GM19238 (cell line): ENCODE measurements at regions not wholly inside any gene's neighbourhood (a gene's known extent, or its start where the extent isn't known, plus 50 kb on each side); places are given as distances from the start of the nearest gene placed in this dataset.
A peak's percentile ranks its signal among the peaks of the same experiment; 100 is the strongest.

Source experiments
- DNase-seq: peaks from one replicate; pipeline ENCODE4 v3.0.0; 2011; ENCODE audit warnings: low spot score; ENCODE audit not compliant: insufficient read length

DNA sequence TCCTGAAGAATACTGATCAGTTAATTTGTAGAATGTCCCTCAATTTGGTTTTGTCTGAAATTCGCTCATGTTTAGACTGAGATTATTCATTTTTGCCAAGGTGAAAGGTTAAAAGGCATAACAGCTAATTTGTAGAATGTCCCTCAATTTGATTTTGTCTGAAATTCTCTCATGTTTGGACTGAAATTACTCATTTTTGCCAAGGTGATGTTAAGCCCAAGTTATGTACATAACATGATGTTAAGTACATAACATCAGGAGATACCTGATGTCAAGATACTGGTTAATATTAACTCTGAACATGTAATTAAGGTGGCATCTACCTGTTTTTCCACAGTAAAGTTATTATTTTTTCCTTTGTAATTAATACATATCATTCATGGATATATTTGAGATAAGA, 243.4 kb upstream of the PMFBP1 start:
- DNase-seq = no peak

- no peak for DNase-seq
Measured at GRCh38 chr16:72410492-72410891, 238.5 kb upstream of the PMFBP1 start.

GRCh38 chr16:72409423-72409822, 237.5 kb upstream of the PMFBP1 start:
- DNase-seq = no peak

GRCh38 chr16:72406390-72406789, 234.4 kb upstream of the PMFBP1 start:
- no peak for DNase-seq

GRCh38 chr16:72404299-72404698, 232.3 kb upstream of the PMFBP1 start:
- no peak for DNase-seq

DNA sequence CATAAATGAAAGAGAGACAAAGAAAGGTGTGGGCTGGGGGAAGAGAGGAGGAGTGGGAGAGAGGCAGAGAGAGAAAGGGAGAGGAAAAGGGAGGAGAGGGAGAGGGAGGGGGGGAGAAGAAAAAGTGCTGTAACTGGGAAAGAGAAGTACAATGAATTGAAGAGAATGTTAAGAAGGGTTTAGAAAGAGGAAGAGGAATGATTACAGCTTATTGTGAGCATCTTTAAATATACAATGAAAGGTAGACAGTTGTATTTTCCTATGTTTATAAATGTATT, 229.1 kb upstream of the PMFBP1 start:
- DNase-seq = no peak

GRCh38 chr16:72400257-72401083, 228.5 kb upstream of the PMFBP1 start:
- DNase-seq = peak; percentile 4

DNA sequence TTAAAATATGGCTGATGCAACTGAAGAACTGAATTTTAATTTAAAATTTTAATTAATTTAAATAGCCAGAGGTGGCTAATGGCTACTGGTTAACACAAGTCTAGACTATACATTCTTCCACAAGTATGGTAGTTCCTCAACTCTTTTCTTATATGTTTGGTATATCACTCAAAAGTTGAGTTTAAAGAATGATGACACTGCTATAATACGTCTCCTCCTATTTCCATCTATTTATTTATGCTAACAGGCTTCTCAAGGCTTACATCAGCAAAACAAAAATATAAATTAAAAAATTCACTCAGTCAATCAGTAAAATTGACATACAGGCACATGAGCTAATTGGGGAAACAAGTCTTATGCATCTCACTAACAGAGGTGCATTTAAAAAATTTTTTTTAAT, 227.9 kb upstream of the PMFBP1 start:
- DNase-seq = no peak

GRCh38 chr16:72397876-72398275, 225.9 kb upstream of the PMFBP1 start:
- DNase-seq = no peak

DNA sequence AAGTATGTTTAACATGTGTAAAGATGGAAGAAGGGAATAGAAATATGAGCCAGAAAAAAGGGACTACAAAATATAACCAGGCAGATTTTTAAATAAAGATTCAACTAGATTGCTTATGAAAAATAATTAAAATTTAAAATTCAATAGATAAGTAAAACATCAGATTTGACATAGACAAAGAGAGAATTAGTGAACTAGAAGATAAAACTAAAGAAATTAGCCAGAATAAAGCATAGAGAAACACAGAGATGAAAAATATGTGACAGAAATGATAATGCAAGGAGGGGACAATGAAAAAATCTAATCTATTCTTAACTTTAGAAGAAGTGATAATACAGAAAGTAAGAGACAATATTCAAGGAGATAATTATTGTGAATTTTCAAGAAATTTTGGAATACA, 222.6 kb upstream of the PMFBP1 start:
- DNase-seq = no peak

- DNase-seq = no peak
Measured at GRCh38 chr16:72389791-72390190, 217.8 kb upstream of the PMFBP1 start.

GRCh38 chr16:72388007-72388406, 216.1 kb upstream of the PMFBP1 start:
- no peak for DNase-seq

GRCh38 chr16:72384651-72385050, 212.7 kb upstream of the PMFBP1 start:
- DNase-seq = no peak

GRCh38 chr16:72380283-72380682, 208.3 kb upstream of the PMFBP1 start:
- DNase-seq = no peak

DNA sequence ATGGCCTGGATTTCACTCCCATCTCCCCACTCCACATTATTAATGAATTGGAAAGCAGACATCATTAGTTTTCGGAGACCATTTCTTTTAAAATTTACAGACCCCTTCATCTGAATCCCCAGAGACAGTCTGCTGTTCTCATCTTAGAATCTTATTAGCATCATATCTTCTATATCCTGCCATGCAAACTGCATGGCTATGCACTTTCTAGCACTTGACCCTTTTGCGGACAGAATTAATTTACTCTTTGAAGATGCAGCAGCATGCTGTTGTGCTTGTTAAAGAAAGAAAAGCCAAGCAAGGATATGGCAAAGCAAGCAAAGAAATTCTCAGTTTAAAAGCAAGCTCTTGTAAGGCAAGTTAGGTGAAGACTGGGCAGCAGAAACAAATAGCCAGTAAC, 201.2 kb upstream of the PMFBP1 start:
- DNase-seq = no peak

GRCh38 chr16:72372087-72373045, 200.4 kb upstream of the PMFBP1 start:
- no peak for DNase-seq

GRCh38 chr16:72371307-72372086, 199.5 kb upstream of the PMFBP1 start:
- DNase-seq = no peak

DNA sequence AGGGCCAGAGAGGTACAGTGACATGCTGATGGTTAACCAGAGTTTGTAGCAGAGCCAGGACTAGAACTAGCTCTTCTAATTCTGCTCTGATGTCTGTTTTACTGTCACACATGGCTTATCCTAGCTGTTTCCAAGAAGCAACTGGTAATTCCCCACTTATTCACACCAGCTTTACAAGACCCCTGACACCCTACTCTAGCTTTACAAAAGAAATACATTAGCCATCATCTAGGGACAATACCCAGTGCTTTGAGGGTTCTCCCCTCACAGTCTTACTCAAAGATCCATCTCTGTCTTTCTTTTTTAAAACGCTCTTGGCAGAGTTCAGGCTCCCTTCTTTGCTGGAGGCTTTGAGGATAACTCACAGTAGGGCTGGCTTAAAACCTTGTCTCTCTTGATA, 197.3 kb upstream of the PMFBP1 start:
- no peak for DNase-seq

GRCh38 chr16:72367851-72368250, 195.9 kb upstream of the PMFBP1 start:
- no peak for DNase-seq

DNA sequence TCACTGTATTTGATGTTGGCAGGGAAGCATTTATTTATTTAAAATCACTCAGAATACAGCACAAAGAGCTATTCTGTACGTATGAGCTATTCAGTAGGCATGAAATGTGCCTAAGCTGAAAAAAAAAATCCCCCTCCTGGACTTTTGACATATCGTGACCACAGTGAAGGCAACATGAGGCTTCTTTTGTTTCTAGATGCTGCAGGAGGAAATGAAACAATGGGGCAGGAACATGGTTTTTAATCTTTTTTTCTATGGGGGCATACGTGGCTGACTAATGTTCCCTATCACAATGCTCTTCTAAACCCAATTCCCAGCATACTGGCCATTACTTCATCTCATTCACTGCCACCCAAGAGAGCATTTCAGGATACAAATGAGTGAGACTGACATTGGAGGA, 191.0 kb upstream of the PMFBP1 start:
- no peak for DNase-seq

DNA sequence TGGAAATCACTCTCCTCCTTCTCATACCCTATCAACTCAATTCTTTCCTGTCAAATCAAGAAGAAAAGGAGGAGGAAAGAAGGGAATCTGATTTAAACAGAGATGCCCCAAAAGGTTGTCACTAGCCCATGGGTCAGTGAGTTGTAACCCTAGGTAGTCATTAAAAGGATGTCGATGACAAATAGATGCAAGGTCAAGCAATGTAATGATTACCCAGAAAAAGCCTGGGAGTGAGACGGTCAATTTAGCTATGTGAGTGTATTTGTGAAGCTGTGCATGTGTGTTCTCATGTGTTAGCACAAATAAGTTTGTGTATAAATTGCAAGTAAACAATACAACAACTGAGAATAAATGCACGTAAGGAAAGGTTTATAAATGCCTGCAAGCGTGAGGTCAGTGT, 190.5 kb upstream of the PMFBP1 start:
- no peak for DNase-seq

- DNase-seq = no peak
Measured at GRCh38 chr16:72357910-72358309, 186.0 kb upstream of the PMFBP1 start.
